Activated B cell treated with CpG ODN at 0.5 μM for 24 hours (primary cell): ENCODE measurements at regions not wholly inside any gene's neighbourhood (a gene's known extent, or its start where the extent isn't known, plus 50 kb on each side); places are given as distances from the start of the nearest gene placed in this dataset.
"Not testable (repeated sequence)": the region's sequence is repeated elsewhere in the genome, so short reads cannot be mapped to it uniquely, and the experiment has no call there.

ENCODE experiments used
- ATAC-seq: fragments of 200-7000 bp; cut with Tn5 transposase; one replicate; pipeline ENCODE4 v1.10.0; 2021; ENCODE audit warnings: low read depth, mild to moderate bottlenecking, moderate library complexity
- CTCF ChIA-PET: fragments of 350-600 bp; sonication (Branson Sonifier 250); formaldehyde crosslinking; loops from one replicate; lab custom pipeline; 2021; ENCODE audit warnings: antibody characterized with exemption; lab: Charles Lee
- POLR2A ChIA-PET: fragments of 350-600 bp; sonication (Branson Sonifier 250); formaldehyde crosslinking; loops from one replicate; lab custom pipeline; 2021; ENCODE audit warnings: antibody characterized with exemption; lab: Charles Lee
- DNase-seq: peaks from one replicate; pipeline ENCODE4 v3.0.0; 2022
- H3K27ac Mint-ChIP-seq: one replicate; pipeline ENCODE4 v1.8.0; 2020; ENCODE audit warnings: mixed read lengths
- H3K27me3 Mint-ChIP-seq: one replicate; pipeline ENCODE4 v1.8.0; 2021; ENCODE audit warnings: mixed read lengths
- H3K36me3 Mint-ChIP-seq: one replicate; pipeline ENCODE4 v1.8.0; 2021; ENCODE audit warnings: low read depth, mixed read lengths
- H3K4me1 Mint-ChIP-seq: one replicate; pipeline ENCODE4 v1.8.0; 2021; ENCODE audit warnings: mixed read lengths
- H3K4me3 Mint-ChIP-seq: one replicate; pipeline ENCODE4 v1.8.0; 2020; ENCODE audit warnings: mild to moderate bottlenecking, mixed read lengths
- H3K9me3 Mint-ChIP-seq: one replicate; pipeline ENCODE4 v1.8.0; 2020; ENCODE audit warnings: mixed read lengths
- intact Hi-C: fragments of 100-400 bp; cut with micrococcal nuclease; formaldehyde crosslinking; loops from one replicate; pipeline ENCODE4 v1.15.1; 2024
- TF ChIP-seq, protein P1 (sequence below): fragments of 200-600 bp; IDR thresholded peaks from one replicate; pipeline ENCODE4 v1.8.0; 2022; ENCODE audit warnings: antibody characterized with exemption, mild to moderate bottlenecking

DNA sequence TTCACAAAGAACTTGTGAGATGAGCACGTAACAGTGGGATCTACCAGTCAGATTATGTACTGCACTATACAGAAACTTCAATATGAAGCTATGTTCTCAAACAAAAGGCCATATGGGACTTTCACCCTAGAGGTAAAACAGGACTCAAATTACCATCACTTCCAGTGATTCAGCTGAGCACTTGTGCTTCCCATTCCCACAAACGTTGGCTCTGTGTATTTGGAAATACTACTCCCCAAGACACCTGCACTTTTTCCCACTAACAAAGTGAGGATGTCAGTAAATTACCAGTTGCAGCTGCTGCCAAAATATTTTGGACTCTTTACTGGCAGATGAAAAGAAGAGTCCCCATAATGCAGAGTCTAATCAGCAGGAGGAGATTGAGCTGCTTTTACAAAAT, 1570.1 kb downstream of the SI start:
- Mint-ChIP-seq H3K4me1 (no peaks in the 10 kb centered on the region), H3K36me3 (no peaks in the 10 kb centered on the region), H3K27ac (no peak overlapping the region), H3K9me3 (peaks cover 2% of the 10 kb centered on the region), H3K4me3 (no peak overlapping the region), H3K27me3 (no peaks in the 10 kb centered on the region)
- intact Hi-C loops: no loop called here
- DNase-seq (no peak), ATAC-seq (no peak)
- CTCF ChIA-PET: no interaction called here
- TF ChIP-seq, protein P1, sequence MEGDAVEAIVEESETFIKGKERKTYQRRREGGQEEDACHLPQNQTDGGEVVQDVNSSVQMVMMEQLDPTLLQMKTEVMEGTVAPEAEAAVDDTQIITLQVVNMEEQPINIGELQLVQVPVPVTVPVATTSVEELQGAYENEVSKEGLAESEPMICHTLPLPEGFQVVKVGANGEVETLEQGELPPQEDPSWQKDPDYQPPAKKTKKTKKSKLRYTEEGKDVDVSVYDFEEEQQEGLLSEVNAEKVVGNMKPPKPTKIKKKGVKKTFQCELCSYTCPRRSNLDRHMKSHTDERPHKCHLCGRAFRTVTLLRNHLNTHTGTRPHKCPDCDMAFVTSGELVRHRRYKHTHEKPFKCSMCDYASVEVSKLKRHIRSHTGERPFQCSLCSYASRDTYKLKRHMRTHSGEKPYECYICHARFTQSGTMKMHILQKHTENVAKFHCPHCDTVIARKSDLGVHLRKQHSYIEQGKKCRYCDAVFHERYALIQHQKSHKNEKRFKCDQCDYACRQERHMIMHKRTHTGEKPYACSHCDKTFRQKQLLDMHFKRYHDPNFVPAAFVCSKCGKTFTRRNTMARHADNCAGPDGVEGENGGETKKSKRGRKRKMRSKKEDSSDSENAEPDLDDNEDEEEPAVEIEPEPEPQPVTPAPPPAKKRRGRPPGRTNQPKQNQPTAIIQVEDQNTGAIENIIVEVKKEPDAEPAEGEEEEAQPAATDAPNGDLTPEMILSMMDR: no peak
- POLR2A ChIA-PET: no interaction called here

DNA sequence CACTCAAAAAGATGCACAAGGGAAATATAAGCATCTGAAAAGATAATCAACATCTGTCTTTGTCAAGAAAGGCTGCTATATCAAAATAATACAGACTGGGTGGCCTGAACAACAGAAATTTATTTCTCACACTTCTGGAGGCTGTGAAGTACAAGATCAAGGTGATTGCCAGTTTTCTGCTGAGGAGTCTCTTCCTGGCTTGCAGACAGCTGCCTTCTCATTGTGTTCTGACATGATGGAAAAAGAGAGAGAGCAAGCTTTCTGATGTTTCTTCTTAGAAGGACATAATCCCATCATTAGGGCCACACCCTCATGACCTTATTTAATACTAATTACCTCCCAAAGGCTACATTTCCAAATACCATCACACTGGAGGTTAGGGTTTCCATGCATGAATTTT, 1573.3 kb downstream of the SI start:
- H3K27me3 Mint-ChIP-seq: no peaks in the 10 kb centered on the region

DNA sequence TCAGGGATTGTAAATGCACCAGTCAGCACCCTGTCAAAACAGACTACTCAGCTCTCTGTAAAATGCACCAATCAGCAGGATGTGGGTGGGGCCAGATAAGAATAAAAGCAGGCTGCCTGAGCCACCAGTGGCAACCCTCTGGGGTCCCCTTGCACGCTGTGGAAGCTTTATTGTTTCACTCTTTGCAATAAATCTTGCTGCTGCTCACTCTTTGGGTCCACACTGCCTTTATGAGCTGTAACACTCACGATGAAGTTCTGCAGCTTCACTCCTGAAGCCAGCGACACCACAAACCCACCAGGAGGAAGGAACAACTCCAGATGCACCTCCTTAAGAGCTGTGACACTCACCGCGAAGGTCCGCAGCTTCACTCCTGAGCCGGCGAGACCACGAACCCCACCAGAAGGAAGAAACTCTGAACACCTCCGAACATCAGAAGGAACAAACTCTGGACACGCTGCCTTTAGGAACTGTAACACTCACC, 1578.5 kb downstream of the SI start:
- POLR2A ChIA-PET, H3K4me3 Mint-ChIP-seq, H3K4me1 Mint-ChIP-seq, H3K9me3 Mint-ChIP-seq, H3K27ac Mint-ChIP-seq, CTCF ChIA-PET, DNase-seq, H3K27me3 Mint-ChIP-seq, H3K36me3 Mint-ChIP-seq, intact Hi-C loops, ATAC-seq: not testable (repeated sequence)

More for the DNA sequence above, 1573.3 kb downstream of the SI start:
- TF ChIP-seq, protein P1: no peak
- DNase-seq (no peak), ATAC-seq (no peak)
- CTCF ChIA-PET: no interaction called here
- peaks cover 2% of the 10 kb centered on the region for H3K9me3 Mint-ChIP-seq
- H3K4me3 Mint-ChIP-seq: no peak overlapping the region
- POLR2A ChIA-PET: no interaction called here
- H3K36me3 Mint-ChIP-seq: no peaks in the 10 kb centered on the region
- no peak overlapping the region for H3K27ac Mint-ChIP-seq
- intact Hi-C loops: no loop called here
- H3K4me1 Mint-ChIP-seq: no peaks in the 10 kb centered on the region

DNA sequence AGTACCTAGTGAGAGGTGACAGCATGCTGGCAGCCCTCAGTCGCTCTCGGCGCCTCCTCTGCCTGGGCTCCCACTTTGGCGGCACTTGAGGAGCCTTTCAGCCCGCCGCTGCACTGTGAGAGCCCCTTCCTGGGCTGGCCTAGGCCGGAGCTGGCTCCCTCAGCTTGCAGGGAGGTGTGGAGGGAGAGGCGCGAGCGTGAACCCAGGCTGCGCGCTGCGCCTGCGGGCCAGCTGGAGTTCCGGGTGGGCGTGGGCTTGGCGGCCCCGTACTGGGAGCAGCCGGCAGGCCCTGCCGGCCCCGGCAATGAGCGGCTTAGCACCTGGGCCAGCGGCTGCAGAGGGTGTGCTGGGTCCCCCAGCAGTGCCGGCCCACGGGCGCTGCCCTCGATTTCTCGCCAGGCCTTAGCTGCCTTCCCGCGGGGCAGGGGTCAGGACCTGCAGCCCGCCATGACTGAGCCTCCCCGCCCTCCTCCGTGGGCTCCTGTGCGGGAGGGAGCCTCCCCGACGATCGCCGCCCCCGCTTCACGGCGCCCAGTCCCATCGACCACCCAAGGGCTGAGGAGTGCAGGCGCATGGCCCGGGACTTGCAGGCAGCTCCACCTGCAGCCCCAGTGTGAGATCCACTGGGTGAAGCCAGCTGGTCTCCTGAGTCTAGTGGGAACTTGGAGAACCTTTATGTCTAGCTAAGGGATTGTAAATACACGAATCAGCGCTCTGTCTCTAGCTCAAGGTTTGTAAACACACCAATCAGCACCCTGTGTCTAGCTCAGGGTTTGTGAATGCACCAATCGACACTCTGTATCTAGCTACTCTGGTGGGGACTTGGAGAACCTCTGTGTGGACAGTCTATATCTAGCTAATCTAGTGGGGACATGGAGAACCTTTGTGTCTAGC, 1579.2 kb downstream of the SI start:
- H3K4me3 Mint-ChIP-seq, CTCF ChIA-PET, POLR2A ChIA-PET, H3K27ac Mint-ChIP-seq, H3K9me3 Mint-ChIP-seq, ATAC-seq, H3K4me1 Mint-ChIP-seq, H3K36me3 Mint-ChIP-seq, H3K27me3 Mint-ChIP-seq, DNase-seq, intact Hi-C loops: not testable (repeated sequence)

DNA sequence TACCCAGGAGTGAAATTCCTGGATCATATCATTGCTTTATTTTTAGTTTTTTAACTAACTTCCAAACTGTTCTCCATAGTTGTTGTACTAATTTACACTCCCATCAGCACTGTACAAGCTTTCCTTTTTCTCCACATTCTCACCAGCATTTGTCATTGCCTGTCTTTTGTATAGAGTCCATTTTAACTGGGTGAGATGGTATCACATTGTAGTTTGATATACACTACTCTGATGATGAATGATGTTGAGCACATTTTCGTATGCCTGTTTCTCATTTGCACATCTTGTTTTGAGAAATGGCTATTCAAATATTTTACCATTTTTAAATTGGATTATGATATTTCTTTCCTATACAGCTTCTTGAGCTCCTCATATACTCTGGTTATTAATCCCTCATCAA, 1586.6 kb downstream of the SI start:
- no peaks in the 10 kb centered on the region for H3K36me3 Mint-ChIP-seq
- CTCF ChIA-PET: no interaction called here
- H3K27ac Mint-ChIP-seq: no peak overlapping the region
- POLR2A ChIA-PET: no interaction called here
- TF ChIP-seq, protein P1: no peak
- intact Hi-C loops: no loop called here
- H3K9me3 Mint-ChIP-seq: peaks cover 6% of the 10 kb centered on the region
- H3K4me3 Mint-ChIP-seq: no peak overlapping the region
- H3K4me1 Mint-ChIP-seq: no peaks in the 10 kb centered on the region
- H3K27me3 Mint-ChIP-seq: no peaks in the 10 kb centered on the region
- no peak for ATAC-seq
- DNase-seq: no peak

DNA sequence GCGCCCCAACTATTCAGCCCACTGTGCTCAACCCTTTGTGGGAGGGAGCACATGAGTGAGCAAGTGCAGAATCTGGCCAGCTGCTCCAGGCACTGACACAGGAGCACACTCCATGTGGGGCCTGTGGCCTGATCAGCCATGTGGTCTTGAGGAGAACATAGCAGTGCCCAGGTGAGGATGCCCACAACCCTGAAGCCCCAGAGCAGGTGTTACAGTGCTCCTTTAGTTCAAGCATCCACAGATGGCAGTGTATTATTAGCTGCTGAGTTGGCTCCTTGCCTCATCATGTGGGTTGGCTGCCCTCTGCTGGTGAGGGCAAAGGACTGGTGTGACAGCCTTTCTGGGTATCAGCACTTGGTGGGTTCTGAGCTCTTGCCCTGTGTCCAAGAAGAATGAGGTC, 1588.2 kb downstream of the SI start:
- ChIA-PET POLR2A (no interaction called here), CTCF (no interaction called here)
- H3K36me3 Mint-ChIP-seq: no peaks in the 10 kb centered on the region
- DNase-seq: no peak
- no peak overlapping the region for H3K4me3 Mint-ChIP-seq
- H3K4me1 Mint-ChIP-seq: no peaks in the 10 kb centered on the region
- no peaks in the 10 kb centered on the region for H3K27me3 Mint-ChIP-seq
- H3K27ac Mint-ChIP-seq: no peak overlapping the region
- ATAC-seq: no peak
- intact Hi-C loops: no loop called here
- TF ChIP-seq, protein P1: no peak
- H3K9me3 Mint-ChIP-seq: peaks cover 6% of the 10 kb centered on the region
